HG03039 (cell line): ENCODE measurements at regions not wholly inside any gene's neighbourhood (a gene's known extent, or its start where the extent isn't known, plus 50 kb on each side); places are given as distances from the start of the nearest gene placed in this dataset.
"Not testable (repeated sequence)": the region's sequence is repeated elsewhere in the genome, so short reads cannot be mapped to it uniquely, and the experiment has no call there.

Source experiments
- ATAC-seq: cut with Tn5 transposase; IDR thresholded peaks from one replicate; pipeline ENCODE4 v1.9.1; 2021; ENCODE audit warnings: mild to moderate bottlenecking, moderate library complexity; ENCODE audit not compliant: unreplicated experiment

DNA sequence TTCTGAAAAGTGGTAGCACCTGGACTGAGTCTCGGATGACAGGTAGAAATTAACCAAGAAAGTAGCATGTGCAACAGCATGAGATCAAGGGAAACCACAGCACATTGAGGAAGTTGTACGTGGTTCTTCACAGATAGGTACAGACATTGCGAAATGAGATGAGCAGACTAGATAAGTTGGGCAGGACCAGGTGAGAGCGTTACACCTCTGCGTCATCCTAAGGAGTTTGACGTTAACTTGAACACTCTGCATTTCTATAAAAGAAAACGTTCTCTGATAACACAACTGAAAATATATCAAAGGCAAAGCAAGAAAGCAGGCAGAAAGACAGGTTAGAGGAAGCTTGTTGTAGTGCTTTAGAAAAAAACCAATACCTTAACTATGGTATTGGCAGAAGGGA lies 98.5 kb upstream of the RASSF8 start:
- no peak for ATAC-seq

DNA sequence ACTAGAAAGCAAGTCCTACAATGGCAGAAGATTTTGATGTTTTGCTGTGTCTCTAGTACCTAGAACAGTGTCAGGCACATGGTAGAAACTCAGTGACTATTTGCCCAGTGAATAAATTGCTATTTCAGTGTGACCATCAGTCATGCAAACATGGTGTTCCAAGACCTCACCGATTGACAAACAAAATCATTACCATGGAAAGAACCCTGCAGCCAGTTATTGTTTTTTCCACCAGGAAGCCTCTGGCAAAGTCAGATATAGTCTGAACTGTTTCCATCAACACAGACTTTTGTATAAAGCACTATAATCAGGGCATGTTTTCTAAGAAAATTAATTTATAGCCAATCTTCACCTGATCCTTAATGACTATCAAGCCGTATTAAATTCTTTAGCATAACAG lies 97.3 kb upstream of the RASSF8 start:
- ATAC-seq, result no peak

DNA sequence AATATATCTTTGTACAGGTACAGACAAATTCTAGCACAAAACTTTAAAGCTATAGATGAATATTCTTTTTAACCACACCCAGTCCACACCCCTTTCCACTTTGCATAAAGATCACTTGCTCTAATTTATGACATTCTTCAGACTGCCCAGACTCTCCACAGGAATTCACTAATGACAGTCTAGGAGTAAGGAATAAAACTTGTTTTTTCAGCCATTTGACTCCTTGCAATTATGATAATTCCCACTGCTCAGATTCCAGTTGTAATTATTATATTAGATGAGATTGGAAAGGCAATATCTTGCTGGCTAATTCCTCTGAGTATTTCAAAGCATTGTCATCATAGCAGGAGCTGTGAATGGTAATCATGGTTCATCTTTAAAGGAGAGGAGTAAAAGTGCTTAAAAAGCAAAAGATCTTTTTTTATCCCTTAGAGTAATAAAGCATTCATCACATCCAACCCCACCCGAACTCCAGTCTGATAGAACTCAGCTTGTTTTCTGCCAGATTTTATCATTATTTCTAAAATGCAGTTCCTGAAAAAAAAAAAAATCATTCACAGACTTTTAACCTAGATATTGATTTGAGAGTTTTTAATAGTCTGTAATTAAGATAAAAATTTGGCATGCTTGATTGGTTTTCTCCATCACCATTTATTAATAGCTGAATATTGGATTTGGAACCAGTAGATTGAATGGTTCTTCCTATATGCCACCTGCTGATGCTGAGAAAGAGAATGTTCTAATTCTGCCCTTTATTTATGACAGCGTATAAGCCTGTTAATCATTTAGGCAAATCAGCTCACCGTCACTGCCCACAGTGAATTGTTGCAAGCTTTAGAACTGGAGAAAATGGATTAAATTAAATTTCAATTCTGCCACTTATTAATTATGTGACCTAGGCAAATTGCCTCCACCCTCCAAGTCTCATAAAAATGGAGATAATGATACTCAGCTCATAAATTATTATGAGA lies 93.9 kb upstream of the RASSF8 start:
- ATAC-seq, result no peak

DNA sequence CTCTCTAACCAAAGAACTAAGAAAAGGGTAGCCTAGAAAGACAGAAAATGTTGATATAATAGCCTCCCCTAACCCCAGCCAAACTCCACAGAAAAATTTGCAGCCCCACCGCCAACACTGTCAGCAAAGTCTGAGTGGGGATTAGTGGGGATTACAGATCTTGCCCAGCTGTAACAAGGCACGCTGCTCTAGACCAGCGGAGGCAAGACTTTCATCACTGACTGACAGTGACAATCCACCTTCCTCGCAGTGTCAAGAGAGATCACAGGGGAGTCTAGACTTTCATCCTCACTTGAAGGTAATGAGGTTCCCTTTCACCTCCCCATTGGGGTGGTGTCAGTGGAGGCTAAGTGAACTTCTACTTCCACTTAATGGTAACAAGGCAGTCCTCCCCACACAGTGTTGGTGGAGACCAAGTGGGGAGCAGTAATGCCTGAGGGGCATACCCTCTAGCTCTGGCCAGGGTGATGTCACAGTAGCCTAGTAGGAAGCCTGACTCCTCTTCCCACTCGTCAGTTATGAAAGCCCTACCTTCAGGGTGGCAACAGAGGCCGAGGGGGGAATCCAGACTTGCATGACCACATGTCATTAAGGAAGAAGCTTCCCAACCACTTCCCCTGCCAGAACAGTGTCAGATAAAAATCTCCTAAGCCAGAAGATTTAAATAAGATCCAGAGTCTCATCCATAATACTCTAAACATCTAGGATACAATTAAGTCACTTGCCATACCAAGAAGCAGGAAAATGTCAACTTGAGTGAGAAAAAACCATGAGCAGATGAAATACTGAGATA lies 91.7 kb upstream of the RASSF8 start:
- no peak for ATAC-seq

DNA sequence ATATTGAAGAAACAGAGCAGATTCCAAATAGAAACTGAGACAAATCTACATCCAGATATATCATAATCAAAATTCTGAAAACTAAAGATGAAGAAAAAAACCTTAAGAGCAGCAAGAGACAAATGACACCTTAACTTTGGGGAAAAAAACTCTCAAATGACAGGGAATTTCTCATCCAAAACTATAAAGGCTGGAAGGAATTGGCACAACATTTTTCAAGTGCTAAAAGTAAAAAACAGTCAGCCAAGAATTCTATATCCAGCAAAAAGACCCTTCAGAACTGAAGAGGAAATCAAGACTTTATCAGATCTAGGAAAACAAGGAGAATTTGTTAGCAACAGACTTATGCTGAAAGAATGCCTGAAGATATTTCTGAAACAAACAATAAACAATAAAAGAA lies 90.3 kb upstream of the RASSF8 start:
- no peak for ATAC-seq

DNA sequence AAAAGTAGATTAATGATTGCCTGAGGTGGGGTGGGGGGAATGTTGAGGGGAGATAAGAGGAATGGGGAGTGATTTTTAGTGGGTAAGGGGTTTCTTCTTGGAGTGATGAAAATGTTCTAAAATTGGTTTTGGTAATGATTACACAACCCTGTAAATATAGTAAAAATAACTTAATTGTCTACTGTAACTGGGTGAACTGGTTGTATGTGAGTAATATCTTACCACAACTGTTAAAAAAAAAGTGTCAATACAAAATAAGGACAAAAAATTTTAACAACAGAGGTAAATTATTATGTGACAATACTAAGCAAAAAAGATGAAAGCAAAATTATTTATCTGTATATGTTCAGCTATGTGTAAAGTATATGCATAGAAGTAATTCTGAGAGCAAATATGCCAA lies 86.3 kb upstream of the RASSF8 start:
- ATAC-seq, result no peak

DNA sequence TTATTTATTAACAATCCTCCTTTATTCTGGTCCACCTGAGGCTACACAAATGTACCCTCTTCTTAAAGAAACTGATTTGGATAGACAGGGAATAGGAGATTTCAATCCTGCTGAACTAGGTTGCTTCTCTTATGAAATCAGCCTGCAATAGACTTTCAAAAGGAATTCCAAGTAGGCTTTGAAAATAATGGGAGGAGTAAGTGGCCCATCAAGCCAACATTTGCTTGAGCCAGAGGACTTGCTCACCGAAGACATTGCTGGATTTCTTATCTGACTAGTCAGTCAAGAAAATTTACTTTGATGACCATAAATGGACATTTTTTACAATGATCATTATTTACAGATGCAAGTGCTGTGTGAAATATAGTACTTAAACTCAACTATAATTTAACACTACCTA lies 82.8 kb upstream of the RASSF8 start:
- ATAC-seq, result no peak

DNA sequence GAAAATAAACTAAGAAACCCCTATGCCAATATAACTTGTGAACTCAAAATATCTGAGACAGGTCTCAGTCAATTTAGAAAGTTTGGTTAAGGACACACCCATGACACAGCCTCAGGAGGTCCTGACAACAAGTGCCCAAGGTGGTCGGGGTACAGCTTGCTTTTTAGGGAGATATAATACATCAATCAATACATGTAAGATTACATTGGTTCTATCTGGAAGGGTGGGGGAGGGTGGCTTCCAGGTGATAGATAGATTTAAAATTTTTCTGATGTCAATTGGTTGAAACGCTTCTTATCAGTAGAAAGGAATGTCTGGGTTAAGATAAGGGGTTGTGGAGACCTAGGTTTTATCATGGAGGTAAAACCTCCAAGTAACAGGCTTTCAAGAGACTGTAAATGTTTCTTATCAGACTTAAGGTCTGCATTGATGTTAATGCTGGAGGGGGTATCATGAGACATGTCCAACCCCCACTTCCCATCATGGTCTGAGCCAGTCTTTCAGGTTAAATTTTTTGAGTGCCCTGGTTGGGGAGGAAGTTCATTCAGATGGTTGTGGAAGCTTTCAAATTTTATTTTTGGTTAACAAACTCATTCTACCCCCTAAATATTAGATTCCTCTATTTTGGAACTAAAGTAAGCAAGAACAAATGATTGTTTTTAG lies 82.0 kb upstream of the RASSF8 start:
- no peak for ATAC-seq

DNA sequence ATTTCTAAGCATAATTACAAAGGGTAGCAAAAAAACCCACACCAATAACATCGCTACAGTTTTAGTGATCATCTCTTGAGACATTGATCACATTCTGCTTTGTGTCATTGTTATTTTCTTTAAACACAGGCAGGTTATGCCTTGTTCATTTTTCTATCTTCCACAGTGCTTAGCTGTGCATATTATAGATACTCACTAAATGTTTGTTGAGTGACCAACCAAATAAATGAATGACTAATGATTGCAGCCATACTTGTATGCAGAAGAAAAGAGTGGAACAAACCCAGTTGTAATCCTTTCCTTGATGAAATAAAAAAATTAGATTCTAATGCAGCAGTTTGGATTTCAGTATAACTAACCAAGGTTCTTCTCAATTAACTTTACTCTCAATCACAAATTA lies 81.0 kb upstream of the RASSF8 start:
- ATAC-seq, result no peak

DNA sequence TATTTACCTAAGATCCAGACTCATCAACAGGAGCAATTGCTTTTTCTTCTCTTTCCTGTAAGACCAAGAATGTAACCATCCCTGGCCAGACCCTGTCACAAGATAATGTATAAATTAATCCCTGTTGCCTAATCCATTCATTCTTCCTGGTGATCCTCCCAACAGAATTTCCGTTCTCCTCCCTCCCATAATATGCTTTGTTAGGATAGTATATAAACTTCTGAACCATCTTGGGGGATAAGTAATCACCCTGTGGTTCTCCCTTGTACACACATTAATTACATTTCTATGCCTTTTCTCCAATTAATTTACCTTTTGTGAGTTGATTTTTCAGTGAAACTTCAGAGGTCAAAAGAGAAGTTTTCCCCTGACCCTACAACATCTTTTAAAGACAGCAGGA lies 76.2 kb upstream of the RASSF8 start:
- no peak for ATAC-seq

DNA sequence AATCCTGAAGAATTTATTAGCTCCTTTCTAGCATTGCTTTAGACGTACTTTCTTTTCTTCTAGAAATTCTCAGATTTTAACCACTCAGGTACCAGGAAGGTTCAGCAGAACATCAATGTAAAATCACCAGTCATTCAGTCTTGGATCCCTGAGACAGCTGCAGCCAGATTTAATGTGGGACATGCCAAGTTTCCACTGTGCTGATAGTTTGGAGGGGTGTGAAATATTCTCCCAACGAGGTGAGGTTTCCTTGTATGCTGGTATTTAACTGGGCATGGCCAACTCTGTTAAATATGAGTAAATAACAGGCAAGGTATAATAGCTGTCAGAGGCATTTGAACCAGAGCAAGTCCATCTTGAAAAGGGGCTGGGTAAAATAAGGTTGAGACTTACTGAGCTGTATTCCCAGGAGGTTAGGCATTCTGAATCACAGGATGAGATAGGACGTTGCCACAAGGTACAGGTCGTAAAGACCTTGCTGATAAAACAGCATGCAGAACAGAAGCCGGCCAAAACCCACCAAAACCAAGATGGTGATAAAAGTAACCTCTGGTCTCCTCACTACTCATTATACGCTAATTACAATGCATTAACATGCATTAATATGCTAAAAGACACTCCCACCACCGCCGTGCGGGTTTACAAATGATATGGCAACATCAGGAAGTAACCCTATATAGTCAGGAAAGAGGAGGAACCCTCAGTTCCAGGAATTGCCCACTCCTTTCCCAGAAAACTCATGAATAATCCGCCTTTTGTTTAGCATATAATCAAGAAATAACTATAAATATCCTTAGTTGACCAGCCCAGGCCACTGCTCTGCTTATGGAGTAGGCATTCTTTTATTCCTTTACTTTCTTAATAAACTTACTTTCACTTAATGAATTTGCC lies 75.2 kb upstream of the RASSF8 start:
- ATAC-seq, result no peak

DNA sequence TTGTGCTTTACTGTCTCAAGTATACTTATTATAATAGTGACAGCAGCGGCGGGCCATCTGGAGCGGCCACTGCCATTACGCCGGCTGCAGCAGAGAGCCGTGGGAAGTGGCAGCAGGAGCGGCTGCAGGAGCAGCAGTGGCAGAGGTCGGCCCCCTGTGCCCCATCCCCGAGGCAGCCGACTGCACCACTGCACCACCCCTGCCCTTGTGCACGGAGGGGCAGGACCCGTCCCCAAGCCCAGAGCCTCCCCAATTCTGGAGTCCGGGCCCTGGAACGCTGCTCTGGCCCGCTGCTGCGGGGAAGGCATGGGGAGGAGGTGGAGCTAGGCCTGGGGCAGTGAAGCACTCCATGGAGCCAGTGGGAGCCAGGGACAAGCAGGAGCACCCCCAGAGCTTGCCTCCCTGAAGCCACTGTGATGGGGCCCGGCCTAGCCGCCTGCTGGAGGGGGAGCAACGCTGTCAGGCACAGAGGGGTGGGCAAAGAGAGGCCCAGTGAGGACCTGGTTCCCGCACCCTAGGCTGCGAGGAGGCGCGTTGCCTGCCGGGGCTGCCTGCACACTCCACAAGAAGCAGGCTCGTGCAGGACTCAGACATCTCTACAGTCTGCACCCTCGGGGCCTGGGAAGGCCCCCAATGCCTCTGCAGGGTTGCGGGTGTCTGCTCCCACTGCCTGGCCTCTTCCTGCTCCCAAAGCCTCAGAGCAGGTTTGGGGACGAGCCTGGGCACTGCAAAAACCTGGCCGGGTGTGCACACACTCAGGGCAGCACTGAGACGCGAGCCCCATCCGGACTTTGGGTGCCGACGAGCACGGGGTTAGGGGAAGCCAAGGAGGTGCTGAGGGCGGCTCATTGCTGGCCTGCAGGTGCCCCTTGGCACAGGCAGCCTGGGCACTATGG lies 74.2 kb upstream of the RASSF8 start:
- no peak for ATAC-seq

DNA sequence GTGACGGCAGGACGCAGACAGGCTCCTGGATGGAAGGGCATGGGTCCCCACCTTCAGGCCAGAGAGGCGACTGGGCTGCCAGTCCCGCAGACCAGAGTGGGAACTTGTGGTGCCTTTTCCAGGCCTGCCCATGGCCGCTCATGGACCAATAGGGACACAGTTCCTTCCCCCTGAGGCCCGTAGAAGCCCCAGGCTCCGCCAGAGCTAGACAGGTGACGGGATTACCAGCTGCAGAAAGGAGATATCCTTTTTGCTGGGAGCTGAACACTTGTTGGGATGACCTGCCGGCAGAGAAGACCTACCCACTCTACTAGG lies 73.6 kb upstream of the RASSF8 start:
- no peak for ATAC-seq

DNA sequence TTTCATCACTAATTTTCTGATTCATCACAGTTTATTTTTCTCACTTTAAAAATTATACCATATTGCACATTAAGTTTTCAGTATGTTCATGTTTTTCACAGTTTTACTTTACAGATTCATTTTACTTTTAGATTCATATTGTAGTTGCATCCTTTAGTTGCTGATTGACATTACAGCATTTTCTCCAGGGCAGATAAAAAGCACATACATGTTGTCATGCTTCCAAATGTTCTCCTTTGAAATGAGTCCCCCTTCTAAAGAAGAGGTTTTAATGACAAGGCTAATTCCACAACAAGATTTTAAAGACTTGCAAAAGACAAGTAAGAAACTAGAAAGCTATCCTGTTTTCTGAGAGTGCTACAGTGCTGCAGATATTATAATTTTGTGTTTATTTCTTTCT lies 72.1 kb upstream of the RASSF8 start:
- ATAC-seq, result no peak

DNA sequence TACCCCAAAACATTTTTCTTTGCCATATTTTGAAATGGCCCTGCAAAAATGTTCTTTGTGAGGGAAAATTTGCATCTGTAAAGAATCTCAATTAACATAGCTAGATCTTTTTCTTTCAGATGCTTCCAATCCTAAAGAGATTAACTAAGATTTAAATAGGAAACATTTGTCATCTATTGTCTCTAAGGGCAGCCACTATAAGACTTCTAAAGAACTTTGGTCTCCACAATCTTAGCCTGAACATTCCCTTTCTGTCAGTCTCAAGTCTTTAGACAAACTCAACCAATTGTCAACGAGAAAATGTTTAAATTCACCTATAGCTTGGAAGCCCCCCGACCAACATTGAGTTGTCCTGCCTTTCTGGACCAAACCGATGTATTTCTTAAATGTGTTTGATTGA lies 71.1 kb upstream of the RASSF8 start:
- ATAC-seq, result no peak

DNA sequence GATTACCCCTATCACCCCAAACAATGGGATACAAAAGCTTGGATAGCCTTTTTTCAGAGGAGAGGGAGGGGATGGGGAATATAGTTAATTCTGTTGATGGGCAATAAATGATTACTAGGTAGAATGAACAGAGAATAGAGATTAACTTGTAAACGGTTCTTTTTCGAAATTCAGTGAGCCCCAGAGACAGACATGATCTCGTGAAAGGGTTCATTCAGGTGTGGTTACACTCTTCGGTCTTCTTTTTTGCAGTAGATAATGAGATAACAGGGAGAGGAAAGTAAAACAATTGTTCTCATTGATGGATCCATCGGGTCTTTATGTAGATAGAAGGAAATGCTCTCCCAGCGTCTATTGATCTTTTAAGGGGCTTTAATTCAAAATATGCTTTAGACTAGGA lies 69.3 kb upstream of the RASSF8 start:
- ATAC-seq, result no peak

DNA sequence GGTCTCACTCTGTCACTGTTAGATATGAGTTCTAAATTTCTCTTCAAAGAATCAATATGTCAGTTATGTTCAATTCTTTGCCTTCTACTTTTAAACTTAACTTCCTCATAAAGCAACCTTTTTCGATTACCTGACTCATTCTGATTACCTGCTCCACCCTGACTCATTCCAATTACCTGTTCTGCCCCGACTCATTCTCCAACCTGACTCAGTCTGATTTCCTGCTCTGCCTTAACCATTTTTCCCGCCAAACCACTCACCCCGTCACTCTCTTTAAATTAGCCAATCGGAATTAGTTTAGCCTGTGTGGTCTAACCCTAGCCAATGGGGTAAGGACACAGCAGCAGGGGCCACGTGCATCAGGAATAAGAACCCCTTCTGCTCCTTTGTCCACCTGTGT lies 67.4 kb upstream of the RASSF8 start:
- not testable (repeated sequence) for ATAC-seq

DNA sequence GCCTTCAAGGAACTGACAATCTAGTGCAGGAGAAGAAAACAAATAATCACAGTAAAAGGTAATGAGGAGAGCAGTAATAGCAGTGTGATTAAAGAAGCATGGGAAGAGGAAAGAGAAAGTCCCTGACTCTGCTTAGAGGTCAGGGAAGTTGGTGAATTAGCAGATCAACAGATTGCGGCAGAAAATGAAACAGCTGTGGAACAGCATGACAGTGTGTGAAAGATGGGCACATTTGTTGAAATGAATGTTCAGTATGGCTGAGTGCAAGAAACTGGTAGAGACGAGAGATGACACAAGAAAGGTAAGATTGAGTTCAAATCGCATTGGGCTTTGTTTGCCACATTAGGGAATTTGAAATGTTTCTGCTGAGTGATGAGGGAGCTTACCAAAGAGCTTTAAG lies 63.7 kb upstream of the RASSF8 start:
- ATAC-seq, result no peak

DNA sequence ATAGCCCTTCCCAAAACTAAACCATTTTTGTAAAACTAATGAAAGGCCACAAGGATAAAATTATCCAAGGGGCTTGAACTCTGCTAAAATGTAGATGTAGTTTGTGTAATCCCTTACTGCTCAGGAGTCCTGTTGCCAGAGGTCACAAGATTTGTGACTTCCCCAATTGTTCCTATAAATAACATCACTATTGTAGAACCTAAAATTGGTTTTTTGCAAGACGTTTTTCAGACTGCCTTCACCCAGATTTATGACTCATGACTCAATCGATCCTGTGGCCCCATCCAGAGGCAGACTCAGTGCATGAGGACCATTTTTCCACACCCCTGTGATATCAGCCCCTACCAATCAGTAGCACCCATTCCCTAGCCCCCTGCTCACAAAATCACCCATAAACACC lies 61.5 kb upstream of the RASSF8 start:
- no peak for ATAC-seq
